ENCODE measurements at regions not wholly inside any gene's neighbourhood (a gene's known extent, or its start where the extent isn't known, plus 50 kb on each side); places are given as distances from the start of the nearest gene placed in this dataset.

DNA sequence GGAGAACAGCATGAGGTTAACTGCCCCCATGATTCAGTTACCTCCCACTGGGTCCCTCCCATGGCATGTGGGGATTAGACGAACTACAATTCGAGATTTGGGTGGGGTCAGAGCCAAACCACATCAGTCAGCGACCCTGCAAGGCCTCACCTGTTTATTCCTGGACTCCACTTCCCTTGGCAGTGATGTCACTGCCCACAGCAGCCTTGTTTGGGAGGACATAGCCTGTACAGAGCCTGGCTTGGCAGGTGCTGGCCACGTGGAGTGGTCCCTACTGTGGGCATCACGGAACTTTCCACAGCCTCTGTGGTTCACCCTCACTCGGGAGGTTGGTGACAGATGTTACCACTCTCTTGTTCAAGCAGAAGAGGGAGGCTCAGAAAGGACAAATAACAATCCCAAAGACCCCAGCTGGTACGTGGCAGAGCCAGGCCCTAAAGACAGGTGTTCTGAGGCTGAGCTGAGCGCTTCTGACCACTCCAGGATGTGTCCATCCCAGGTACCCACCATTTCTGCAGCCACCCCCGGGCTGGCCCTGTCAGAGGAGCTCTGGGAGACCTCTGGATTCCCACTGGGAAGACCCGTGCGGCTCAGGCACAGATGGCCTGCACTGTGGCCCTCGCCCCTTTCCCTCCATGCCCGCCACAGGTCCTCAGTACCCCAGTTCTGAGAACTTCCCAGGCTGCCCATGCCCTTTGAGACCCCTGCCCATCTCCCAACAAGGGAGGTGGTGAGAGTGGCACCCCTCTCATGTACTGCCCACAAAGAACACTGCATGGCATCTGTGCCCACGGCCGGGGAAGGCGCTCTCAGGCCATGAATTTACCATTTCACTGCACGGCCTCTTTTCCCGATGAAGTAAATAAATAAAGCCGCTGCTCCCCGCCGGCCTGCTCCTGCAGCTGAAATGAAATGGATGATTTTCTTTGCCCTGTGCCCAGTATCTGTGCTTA, 605.8 kb downstream of the TBC1D22A start:
- Histone ChIP-seq H3K23ac (ENCODE audit: low read depth, low read length) (no peak overlapping the region), H4K20me1 (ENCODE audit: insufficient read depth, low read length) (no peaks in the 10 kb centered on the region), H2BK20ac (ENCODE audit: low read depth, low read length) (no peak overlapping the region), H4K91ac (ENCODE audit: insufficient read depth, low read depth, low read length) (no peak overlapping the region), H2AK9ac (replicated peaks; ENCODE audit: low read depth, low read length, poor library complexity) (no peak overlapping the region), H2BK5ac (ENCODE audit: low read depth, low read length, poor library complexity, severe bottlenecking) (no peak overlapping the region), H3K4ac (ENCODE audit: low read depth, low read length) (no peak overlapping the region), H3K56ac (ENCODE audit: extremely low read depth, insufficient read depth, low read length) (no peak overlapping the region), H2BK120ac (ENCODE audit: low read depth, low read length) (no peak overlapping the region), H4K8ac (ENCODE audit: low read depth in 2 of 2, low read length in 2 of 2) (no peak overlapping the region), H2AFZ (replicated peaks; ENCODE audit: low read length, poor library complexity) (no peak overlapping the region), H3K27ac (ENCODE audit: insufficient read depth, low read length) (no peak overlapping the region), H3K18ac (ENCODE audit: low read depth, low read length) (no peak overlapping the region), H3K9ac (ENCODE audit: low read depth, low read length) (no peak overlapping the region), H3K4me1 (ENCODE audit: control insufficient read depth, insufficient read depth, low read length) (no peaks in the 10 kb centered on the region), H3K4me3 (ENCODE audit: insufficient read depth, low read depth, low read length) (no peak overlapping the region), H3K14ac (replicated peaks; ENCODE audit: low read depth, low read length) (no peak overlapping the region), H2AK5ac (ENCODE audit: low read depth, low read length) (no peak overlapping the region), H3K9me1 (ENCODE audit: insufficient read depth, low read length) (no peaks in the 10 kb centered on the region), H4K5ac (ENCODE audit: low read depth, low read length) (no peak overlapping the region), H2BK15ac (ENCODE audit: low read depth, low read length) (no peak overlapping the region), H3K4me2 (ENCODE audit: low read depth, low read length) (no peak overlapping the region), H3K36me3 (ENCODE audit: control insufficient read depth, insufficient read depth, low read length) (no peaks in the 10 kb centered on the region), H3K9me3 (ENCODE audit: control insufficient read depth, insufficient read depth, low read length) (peaks cover 7% of the 10 kb centered on the region), H3K27me3 (ENCODE audit: control insufficient read depth, insufficient read depth, low read length) (no peaks in the 10 kb centered on the region), H3K79me1 (ENCODE audit: low read depth in 1 of 2, low read length in 2 of 2) (no peaks in the 10 kb centered on the region)
- WGBS, 2 experiments (ENCODE audit: extremely low coverage in 2 of 2, insufficient read length in 1 of 2), result 35% methylated on average over 6 of the region's 21 CpGs; no CpG with 5 or more reads in 1 of the 2 experiments
- CTCF ChIA-PET, result no interaction called here
- in situ Hi-C loops (cut with MboI; ENCODE audit: low sequenced_read_pairs) (no loop called here), dilution Hi-C loops (cut with HindIII; ENCODE audit: low sequenced_read_pairs, unreplicated experiment) (no loop called here), intact Hi-C loops (cut with micrococcal nuclease) (no loop called here)
- ATAC-seq (ENCODE audit: low read depth) (no peak), DNase-seq (no peak)
- BruUV-seq (replicated peaks), result no TSS peak
- POLR2A ChIA-PET (ENCODE audit: unreplicated experiment), result no interaction called here
- TF ChIP-seq, protein P1, sequence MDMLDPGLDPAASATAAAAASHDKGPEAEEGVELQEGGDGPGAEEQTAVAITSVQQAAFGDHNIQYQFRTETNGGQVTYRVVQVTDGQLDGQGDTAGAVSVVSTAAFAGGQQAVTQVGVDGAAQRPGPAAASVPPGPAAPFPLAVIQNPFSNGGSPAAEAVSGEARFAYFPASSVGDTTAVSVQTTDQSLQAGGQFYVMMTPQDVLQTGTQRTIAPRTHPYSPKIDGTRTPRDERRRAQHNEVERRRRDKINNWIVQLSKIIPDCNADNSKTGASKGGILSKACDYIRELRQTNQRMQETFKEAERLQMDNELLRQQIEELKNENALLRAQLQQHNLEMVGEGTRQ (IDR thresholded peaks at IDR 0.05; ENCODE audit: low read depth, low read length), result no peak
- TF ChIP-seq, protein P2, sequence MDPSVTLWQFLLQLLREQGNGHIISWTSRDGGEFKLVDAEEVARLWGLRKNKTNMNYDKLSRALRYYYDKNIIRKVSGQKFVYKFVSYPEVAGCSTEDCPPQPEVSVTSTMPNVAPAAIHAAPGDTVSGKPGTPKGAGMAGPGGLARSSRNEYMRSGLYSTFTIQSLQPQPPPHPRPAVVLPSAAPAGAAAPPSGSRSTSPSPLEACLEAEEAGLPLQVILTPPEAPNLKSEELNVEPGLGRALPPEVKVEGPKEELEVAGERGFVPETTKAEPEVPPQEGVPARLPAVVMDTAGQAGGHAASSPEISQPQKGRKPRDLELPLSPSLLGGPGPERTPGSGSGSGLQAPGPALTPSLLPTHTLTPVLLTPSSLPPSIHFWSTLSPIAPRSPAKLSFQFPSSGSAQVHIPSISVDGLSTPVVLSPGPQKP (IDR thresholded peaks at IDR 0.05; ENCODE audit: borderline replicate concordance, low read depth, low read length), result no peak
- no peak for TF ChIP-seq NFE2L2 (IDR thresholded peaks at IDR 0.05; ENCODE audit: low read depth, low read length)
- no peak for TF ChIP-seq CEBPB (IDR thresholded peaks at IDR 0.05; ENCODE audit: low read depth, low read length)
- no peak for TF ChIP-seq CHD1 (IDR thresholded peaks at IDR 0.05; ENCODE audit: low read depth, low read length)
- TF ChIP-seq POLR2A (IDR thresholded peaks at IDR 0.05; ENCODE audit: low read depth, low read length), result no peak
- TF ChIP-seq RFX5 (IDR thresholded peaks at IDR 0.05; ENCODE audit: low read depth, low read length), result no peak
- TF ChIP-seq BHLHE40 (IDR thresholded peaks at IDR 0.05; ENCODE audit: low read depth, low read length), result no peak
- TF ChIP-seq FOS (IDR thresholded peaks at IDR 0.05; ENCODE audit: low read depth, low read length), result no peak
- no peak for TF ChIP-seq MAZ (IDR thresholded peaks at IDR 0.05; ENCODE audit: borderline replicate concordance, low read depth, low read length)
- TF ChIP-seq MAFK (IDR thresholded peaks at IDR 0.05; ENCODE audit: low read depth, low read length), result no peak
- TF ChIP-seq, protein P3, sequence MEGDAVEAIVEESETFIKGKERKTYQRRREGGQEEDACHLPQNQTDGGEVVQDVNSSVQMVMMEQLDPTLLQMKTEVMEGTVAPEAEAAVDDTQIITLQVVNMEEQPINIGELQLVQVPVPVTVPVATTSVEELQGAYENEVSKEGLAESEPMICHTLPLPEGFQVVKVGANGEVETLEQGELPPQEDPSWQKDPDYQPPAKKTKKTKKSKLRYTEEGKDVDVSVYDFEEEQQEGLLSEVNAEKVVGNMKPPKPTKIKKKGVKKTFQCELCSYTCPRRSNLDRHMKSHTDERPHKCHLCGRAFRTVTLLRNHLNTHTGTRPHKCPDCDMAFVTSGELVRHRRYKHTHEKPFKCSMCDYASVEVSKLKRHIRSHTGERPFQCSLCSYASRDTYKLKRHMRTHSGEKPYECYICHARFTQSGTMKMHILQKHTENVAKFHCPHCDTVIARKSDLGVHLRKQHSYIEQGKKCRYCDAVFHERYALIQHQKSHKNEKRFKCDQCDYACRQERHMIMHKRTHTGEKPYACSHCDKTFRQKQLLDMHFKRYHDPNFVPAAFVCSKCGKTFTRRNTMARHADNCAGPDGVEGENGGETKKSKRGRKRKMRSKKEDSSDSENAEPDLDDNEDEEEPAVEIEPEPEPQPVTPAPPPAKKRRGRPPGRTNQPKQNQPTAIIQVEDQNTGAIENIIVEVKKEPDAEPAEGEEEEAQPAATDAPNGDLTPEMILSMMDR (conservative IDR thresholded peaks at IDR 0.05; ENCODE audit: low read depth, low read length), result no peak
- TF ChIP-seq RCOR1 (IDR thresholded peaks at IDR 0.05; ENCODE audit: insufficient replicate concordance, low read length), result no peak
- TF ChIP-seq MXI1 (IDR thresholded peaks at IDR 0.05; ENCODE audit: borderline replicate concordance, low read depth, low read length), result no peak
- no peak for TF ChIP-seq SMC3 (IDR thresholded peaks at IDR 0.05; ENCODE audit: low read depth, low read length)

Data from IMR-90 (cell line).